WTC11 (cell line): ENCODE measurements at regions not wholly inside any gene's neighbourhood (a gene's known extent, or its start where the extent isn't known, plus 50 kb on each side); places are given as distances from the start of the nearest gene placed in this dataset.
"Not testable (repeated sequence)": the region's sequence is repeated elsewhere in the genome, so short reads cannot be mapped to it uniquely, and the experiment has no call there.

Experiments
- RELA ChIP-seq: sonication (generic); formaldehyde crosslinking; IDR thresholded peaks from 2 replicates; pipeline ENCODE4 v1.8.1; 2022; ENCODE audit warnings: missing genetic modification reagents, mild to moderate bottlenecking, borderline replicate concordance
- TF ChIP-seq, protein P1 (sequence below): fragments of 200-600 bp; IDR thresholded peaks from 2 replicates; pipeline ENCODE4 v1.8.0; 2022; ENCODE audit warnings: antibody characterized with exemption
- TF ChIP-seq, protein P2 (sequence below): sonication (generic); formaldehyde crosslinking; IDR thresholded peaks from 2 replicates; pipeline ENCODE4 v1.8.0; 2022; ENCODE audit warnings: mild to moderate bottlenecking, missing genetic modification reagents

GRCh38 chr3:185306286-185306685 is 52.4 kb upstream of the EHHADH start:
- TF ChIP-seq, protein P1, sequence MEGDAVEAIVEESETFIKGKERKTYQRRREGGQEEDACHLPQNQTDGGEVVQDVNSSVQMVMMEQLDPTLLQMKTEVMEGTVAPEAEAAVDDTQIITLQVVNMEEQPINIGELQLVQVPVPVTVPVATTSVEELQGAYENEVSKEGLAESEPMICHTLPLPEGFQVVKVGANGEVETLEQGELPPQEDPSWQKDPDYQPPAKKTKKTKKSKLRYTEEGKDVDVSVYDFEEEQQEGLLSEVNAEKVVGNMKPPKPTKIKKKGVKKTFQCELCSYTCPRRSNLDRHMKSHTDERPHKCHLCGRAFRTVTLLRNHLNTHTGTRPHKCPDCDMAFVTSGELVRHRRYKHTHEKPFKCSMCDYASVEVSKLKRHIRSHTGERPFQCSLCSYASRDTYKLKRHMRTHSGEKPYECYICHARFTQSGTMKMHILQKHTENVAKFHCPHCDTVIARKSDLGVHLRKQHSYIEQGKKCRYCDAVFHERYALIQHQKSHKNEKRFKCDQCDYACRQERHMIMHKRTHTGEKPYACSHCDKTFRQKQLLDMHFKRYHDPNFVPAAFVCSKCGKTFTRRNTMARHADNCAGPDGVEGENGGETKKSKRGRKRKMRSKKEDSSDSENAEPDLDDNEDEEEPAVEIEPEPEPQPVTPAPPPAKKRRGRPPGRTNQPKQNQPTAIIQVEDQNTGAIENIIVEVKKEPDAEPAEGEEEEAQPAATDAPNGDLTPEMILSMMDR: not testable (repeated sequence)
- not testable (repeated sequence) for TF ChIP-seq RELA (CRISPR knock-in tag)
- TF ChIP-seq, protein P2, sequence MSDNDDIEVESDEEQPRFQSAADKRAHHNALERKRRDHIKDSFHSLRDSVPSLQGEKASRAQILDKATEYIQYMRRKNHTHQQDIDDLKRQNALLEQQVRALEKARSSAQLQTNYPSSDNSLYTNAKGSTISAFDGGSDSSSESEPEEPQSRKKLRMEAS: not testable (repeated sequence)
